Activated CD8-positive, alpha-beta T cell treated with anti-CD3 and anti-CD28 coated beads, Interleukin-2, amount 10 ng/mL, durations not matched to agents 7 days and 5 days (primary cell): ENCODE measurements at regions not wholly inside any gene's neighbourhood (a gene's known extent, or its start where the extent isn't known, plus 50 kb on each side); places are given as distances from the start of the nearest gene placed in this dataset.
"Not testable (repeated sequence)": the region's sequence is repeated elsewhere in the genome, so short reads cannot be mapped to it uniquely, and the experiment has no call there.

Source experiments
- ATAC-seq: fragments of 150-1000 bp; cut with Tn5 transposase; one replicate; pipeline ENCODE4 v1.10.0; 2021; ENCODE audit warnings: moderate library complexity
- CTCF ChIA-PET: fragments of 350-600 bp; sonication (Branson Sonifier 250); formaldehyde crosslinking; loops from one replicate; lab custom pipeline; 2021; ENCODE audit warnings: antibody characterized with exemption; lab: Charles Lee
- POLR2A ChIA-PET: fragments of 350-600 bp; sonication (Branson Sonifier 250); formaldehyde crosslinking; loops from one replicate; lab custom pipeline; 2021; ENCODE audit warnings: antibody characterized with exemption; lab: Charles Lee
- DNase-seq: peaks from one replicate; pipeline ENCODE4 v3.0.0-alpha.2; 2020
- H3K27ac Mint-ChIP-seq: one replicate; pipeline ENCODE4 v1.8.0; 2021; ENCODE audit warnings: mild to moderate bottlenecking, mixed read lengths
- H3K27me3 Mint-ChIP-seq: one replicate; pipeline ENCODE4 v1.8.0; 2021; ENCODE audit warnings: low read depth, mixed read lengths
- H3K36me3 Mint-ChIP-seq: one replicate; pipeline ENCODE4 v1.8.0; 2021; ENCODE audit warnings: low read depth, mixed read lengths
- H3K4me1 Mint-ChIP-seq: one replicate; pipeline ENCODE4 v1.8.0; 2021; ENCODE audit warnings: low read depth, mixed read lengths
- H3K4me3 Mint-ChIP-seq: one replicate; pipeline ENCODE4 v1.8.0; 2021; ENCODE audit warnings: mild to moderate bottlenecking, mixed read lengths
- H3K9me3 Mint-ChIP-seq: one replicate; pipeline ENCODE4 v1.8.0; 2022; ENCODE audit warnings: mixed read lengths; ENCODE audit not compliant: insufficient read depth

DNA sequence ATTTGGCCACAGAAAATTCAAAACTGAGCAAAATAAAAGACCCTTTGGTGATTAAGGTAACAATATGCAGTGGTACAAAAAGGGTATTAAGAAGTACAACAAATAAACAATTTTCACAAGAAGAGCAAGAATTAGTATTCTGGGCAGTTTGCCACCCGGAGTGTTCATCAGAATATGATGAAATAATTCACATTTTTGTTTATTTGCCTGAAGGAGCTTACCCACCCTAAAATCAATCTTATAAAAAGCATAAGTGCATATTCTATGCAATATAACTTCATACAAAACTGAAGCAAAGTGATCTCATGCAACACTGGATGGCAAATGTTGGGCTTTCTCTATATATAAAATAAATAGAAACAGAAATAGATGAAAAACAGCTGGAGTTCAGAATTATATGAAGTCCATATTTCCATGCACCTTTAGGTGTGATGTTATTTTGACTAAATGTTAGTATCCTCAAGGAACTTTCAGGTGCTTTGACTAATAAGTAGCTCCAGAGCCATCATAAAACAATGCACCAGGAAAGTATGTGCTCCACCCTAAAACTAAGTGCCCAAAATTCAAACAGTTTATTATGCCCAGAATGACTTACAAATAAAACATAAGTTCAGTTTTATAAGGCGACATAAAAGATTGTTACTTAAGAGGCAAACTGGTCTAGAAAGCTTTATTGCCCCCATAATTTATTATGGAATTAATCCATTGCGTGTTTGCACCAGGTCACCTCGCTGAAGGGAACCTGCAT lies 474.3 kb downstream of the SEMA3D start:
- Mint-ChIP-seq H3K4me1 (no peaks in the 10 kb centered on the region), H3K4me3 (no peak overlapping the region), H3K27me3 (no peaks in the 10 kb centered on the region), H3K36me3 (no peaks in the 10 kb centered on the region), H3K27ac (no peak overlapping the region), H3K9me3 (no peaks in the 10 kb centered on the region)
- ChIA-PET CTCF (no interaction called here), POLR2A (no interaction called here)
- DNase-seq = no peak
- no peak for ATAC-seq

DNA sequence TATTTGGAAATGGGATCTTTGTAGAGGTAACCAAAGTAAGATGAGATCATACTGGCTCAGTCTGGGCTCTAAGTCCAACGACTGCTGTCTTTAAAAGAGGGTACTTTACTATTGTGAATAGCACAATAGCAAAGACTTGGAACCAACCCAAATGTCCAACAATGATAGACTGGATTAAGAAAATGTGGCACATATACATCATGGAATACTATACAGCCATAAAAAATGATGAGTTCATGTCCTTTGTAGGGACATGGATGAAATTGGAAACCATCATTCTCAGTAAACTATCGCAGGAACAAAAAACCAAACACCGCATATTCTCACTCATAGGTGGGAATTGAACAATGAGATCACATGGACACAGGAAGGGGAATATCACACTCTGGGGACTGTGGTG lies 476.3 kb downstream of the SEMA3D start:
- not testable (repeated sequence) for H3K36me3 Mint-ChIP-seq, H3K9me3 Mint-ChIP-seq, H3K4me1 Mint-ChIP-seq

GRCh38 chr7:84705706-84706105 lies 481.1 kb downstream of the SEMA3D start:
- ChIA-PET CTCF (no interaction called here), POLR2A (no interaction called here)
- H3K27ac Mint-ChIP-seq = no peak overlapping the region
- H3K4me3 Mint-ChIP-seq = no peak overlapping the region
- H3K27me3 Mint-ChIP-seq = no peaks in the 10 kb centered on the region
- H3K36me3 Mint-ChIP-seq = no peaks in the 10 kb centered on the region
- no peaks in the 10 kb centered on the region for H3K4me1 Mint-ChIP-seq
- ATAC-seq (no peak), DNase-seq (no peak)
- no peaks in the 10 kb centered on the region for H3K9me3 Mint-ChIP-seq

More for the DNA sequence above, 476.3 kb downstream of the SEMA3D start:
- POLR2A ChIA-PET, H3K27me3 Mint-ChIP-seq, DNase-seq, H3K27ac Mint-ChIP-seq, ATAC-seq, CTCF ChIA-PET, H3K4me3 Mint-ChIP-seq: not testable (repeated sequence)

GRCh38 chr7:84705079-84705478 lies 481.8 kb downstream of the SEMA3D start:
- no peaks in the 10 kb centered on the region for H3K9me3 Mint-ChIP-seq
- no peaks in the 10 kb centered on the region for H3K36me3 Mint-ChIP-seq
- ChIA-PET POLR2A (no interaction called here), CTCF (no interaction called here)
- H3K27me3 Mint-ChIP-seq = no peaks in the 10 kb centered on the region
- ATAC-seq (no peak), DNase-seq (no peak)
- no peak overlapping the region for H3K4me3 Mint-ChIP-seq
- no peak overlapping the region for H3K27ac Mint-ChIP-seq
- no peaks in the 10 kb centered on the region for H3K4me1 Mint-ChIP-seq

DNA sequence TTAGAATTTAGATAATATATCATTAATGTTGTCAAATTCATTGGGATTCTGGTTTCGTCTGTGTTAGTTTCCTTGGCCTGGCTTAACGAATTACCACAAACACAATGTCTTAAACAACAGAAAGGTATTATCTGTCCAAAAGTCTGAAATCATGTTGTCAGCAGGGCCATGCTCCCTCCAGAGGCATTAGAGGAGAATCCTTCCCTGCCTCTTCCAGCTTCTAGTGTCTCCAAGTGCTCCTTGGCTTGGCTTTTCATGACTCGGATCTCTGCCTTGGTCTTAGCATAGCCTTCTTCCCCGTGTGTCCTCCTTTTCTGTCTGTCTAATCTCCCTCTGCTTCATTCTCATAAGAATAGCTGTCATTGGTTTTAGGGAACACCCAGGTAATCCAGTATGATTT lies 482.5 kb downstream of the SEMA3D start:
- ATAC-seq (no peak), DNase-seq (no peak)
- Mint-ChIP-seq H3K27me3 (no peaks in the 10 kb centered on the region), H3K4me1 (no peaks in the 10 kb centered on the region), H3K27ac (no peak overlapping the region), H3K9me3 (no peaks in the 10 kb centered on the region), H3K4me3 (no peak overlapping the region), H3K36me3 (no peaks in the 10 kb centered on the region)
- ChIA-PET CTCF (no interaction called here), POLR2A (no interaction called here)

DNA sequence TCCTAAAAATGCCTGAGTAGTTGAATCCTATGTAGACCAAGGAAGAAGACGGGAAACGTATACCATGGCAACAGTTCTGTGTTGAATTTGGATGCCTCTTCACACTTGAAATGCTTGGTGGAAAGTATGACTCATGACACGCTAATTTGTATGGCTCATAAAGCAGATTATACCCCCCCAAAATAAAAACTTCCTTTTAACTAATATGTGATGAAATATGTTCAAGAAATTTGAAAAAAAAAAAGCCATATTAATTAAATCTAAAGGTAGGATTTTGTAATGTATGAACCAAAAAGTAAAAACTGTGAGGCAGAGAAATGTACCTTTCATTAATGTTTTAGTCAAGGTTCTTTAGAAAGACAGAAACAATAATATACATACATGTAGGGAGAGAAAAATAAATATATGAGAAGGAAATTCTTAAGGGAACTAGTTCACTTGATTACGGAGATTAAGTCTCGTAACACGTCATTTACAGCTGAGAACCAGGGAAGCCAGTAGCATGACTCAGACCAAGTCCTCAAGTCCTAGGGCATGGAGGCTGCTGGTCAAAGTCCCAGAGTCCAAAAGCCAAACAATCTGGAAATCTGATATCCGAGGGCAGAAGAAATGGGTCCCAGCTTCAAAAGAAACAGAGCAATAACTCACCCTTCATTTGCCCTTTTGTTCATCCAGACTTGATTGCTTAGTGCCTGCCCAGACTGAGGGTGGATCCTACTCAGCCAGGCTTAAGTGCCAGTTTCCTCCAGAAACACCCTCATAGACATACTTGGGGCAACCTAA lies 485.1 kb downstream of the SEMA3D start:
- no peak overlapping the region for H3K27ac Mint-ChIP-seq
- CTCF ChIA-PET = no interaction called here
- H3K4me3 Mint-ChIP-seq = no peak overlapping the region
- no peaks in the 10 kb centered on the region for H3K36me3 Mint-ChIP-seq
- ATAC-seq = no peak
- no peaks in the 10 kb centered on the region for H3K9me3 Mint-ChIP-seq
- no peaks in the 10 kb centered on the region for H3K27me3 Mint-ChIP-seq
- POLR2A ChIA-PET = no interaction called here
- H3K4me1 Mint-ChIP-seq = no peaks in the 10 kb centered on the region
- no peak for DNase-seq

GRCh38 chr7:84700563-84701370 lies 486.1 kb downstream of the SEMA3D start:
- H3K36me3 Mint-ChIP-seq = no peaks in the 10 kb centered on the region
- no peaks in the 10 kb centered on the region for H3K4me1 Mint-ChIP-seq
- no peaks in the 10 kb centered on the region for H3K9me3 Mint-ChIP-seq
- no peak overlapping the region for H3K27ac Mint-ChIP-seq
- DNase-seq (no peak), ATAC-seq (no peak)
- ChIA-PET POLR2A (no interaction called here), CTCF (no interaction called here)
- H3K27me3 Mint-ChIP-seq = no peaks in the 10 kb centered on the region
- H3K4me3 Mint-ChIP-seq = no peak overlapping the region

DNA sequence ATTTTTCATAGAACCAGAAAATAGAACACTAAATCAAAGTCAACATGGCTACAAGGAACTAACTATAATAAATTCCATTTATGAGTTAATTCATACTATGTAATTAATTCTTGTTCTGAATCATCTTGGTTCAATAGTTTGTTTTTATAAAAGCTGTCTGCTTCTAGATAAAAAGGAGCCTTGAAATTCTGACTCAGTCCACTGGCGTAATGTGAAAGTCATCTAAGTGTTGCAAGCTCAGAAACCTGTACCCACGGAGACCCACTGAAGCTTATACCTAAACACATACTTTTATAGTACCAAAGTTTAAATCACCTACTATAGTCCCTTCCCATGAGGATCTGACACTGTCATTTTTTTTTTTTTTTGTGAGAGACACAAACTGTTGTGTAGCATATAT lies 489.4 kb downstream of the SEMA3D start:
- Mint-ChIP-seq H3K4me1 (no peaks in the 10 kb centered on the region), H3K4me3 (no peak overlapping the region), H3K9me3 (no peaks in the 10 kb centered on the region), H3K27ac (no peak overlapping the region), H3K27me3 (no peaks in the 10 kb centered on the region), H3K36me3 (no peaks in the 10 kb centered on the region)
- no peak for ATAC-seq
- ChIA-PET CTCF (no interaction called here), POLR2A (no interaction called here)
- DNase-seq = no peak

DNA sequence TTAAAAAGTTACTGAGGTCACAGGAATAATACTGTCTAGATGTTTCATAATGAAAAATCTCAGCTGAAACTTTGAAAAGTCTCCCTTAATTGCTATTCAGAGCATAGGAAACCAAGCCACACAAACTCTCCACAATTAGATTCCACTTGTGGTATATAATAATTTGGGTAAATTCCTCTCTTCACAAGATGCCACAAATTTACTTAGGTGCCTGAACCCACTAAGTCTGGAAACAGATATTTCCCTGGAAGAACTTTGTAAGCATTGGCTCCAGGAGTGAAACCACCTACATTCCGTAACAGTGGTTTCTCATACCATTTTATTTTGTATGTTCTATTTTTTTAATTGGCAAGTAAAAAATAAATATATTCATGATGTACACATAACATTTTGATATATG lies 493.4 kb downstream of the SEMA3D start:
- ATAC-seq (no peak), DNase-seq (no peak)
- no peaks in the 10 kb centered on the region for H3K4me1 Mint-ChIP-seq
- no peaks in the 10 kb centered on the region for H3K27me3 Mint-ChIP-seq
- no peaks in the 10 kb centered on the region for H3K36me3 Mint-ChIP-seq
- ChIA-PET POLR2A (no interaction called here), CTCF (no interaction called here)
- H3K4me3 Mint-ChIP-seq = no peak overlapping the region
- no peaks in the 10 kb centered on the region for H3K9me3 Mint-ChIP-seq
- no peak overlapping the region for H3K27ac Mint-ChIP-seq

DNA sequence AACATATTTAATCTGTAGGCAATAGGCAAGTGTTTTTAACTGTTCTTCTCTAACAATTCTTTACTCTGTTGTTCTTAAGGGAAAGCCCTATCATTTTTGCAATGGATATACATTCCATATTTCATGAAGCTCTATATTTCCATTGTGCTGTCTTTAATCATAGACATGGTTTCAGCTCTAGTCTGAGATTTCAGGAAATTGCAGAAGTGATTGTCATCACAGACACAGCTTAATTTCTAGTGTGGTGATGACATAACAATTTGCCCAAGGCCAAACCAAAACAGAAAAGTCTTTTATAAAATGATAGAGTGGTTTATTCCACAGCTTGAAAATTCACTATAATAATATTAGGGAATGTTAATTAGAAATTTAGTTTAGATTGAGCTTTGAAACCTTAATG lies 494.1 kb upstream of the SEMA3A start:
- no peaks in the 10 kb centered on the region for H3K9me3 Mint-ChIP-seq
- no peak overlapping the region for H3K27ac Mint-ChIP-seq
- no peaks in the 10 kb centered on the region for H3K36me3 Mint-ChIP-seq
- CTCF ChIA-PET = no interaction called here
- no peak overlapping the region for H3K4me3 Mint-ChIP-seq
- no peaks in the 10 kb centered on the region for H3K4me1 Mint-ChIP-seq
- POLR2A ChIA-PET = no interaction called here
- ATAC-seq = no peak
- no peak for DNase-seq
- H3K27me3 Mint-ChIP-seq = no peaks in the 10 kb centered on the region

DNA sequence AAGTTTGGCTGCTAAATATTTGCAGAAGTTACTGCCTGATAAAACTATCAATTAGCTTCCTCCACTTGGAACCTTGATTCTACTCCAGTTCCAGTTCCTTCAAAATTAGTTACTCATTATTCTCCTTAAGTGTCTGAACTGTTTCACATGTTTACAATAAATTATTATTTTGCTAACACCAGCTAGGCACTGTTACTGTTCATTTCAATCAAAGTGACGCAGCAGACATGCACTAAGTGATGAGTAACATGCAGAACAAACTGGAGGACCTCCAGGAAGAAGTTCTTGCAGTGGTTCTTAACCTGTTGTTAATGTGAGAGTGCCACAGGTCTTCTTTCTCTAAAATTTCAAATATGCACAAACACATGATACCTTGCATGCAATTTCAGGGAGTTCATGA lies 491.8 kb upstream of the SEMA3A start:
- POLR2A ChIA-PET = no interaction called here
- Mint-ChIP-seq H3K27me3 (no peaks in the 10 kb centered on the region), H3K9me3 (no peaks in the 10 kb centered on the region), H3K27ac (no peak overlapping the region), H3K36me3 (no peaks in the 10 kb centered on the region), H3K4me1 (no peaks in the 10 kb centered on the region), H3K4me3 (no peak overlapping the region)
- CTCF ChIA-PET = no interaction called here
- DNase-seq (no peak), ATAC-seq (no peak)

- H3K4me1 Mint-ChIP-seq = no peaks in the 10 kb centered on the region
- no peak for ATAC-seq
- H3K27ac Mint-ChIP-seq = no peak overlapping the region
- ChIA-PET POLR2A (no interaction called here), CTCF (no interaction called here)
- no peaks in the 10 kb centered on the region for H3K27me3 Mint-ChIP-seq
- no peak for DNase-seq
- no peaks in the 10 kb centered on the region for H3K36me3 Mint-ChIP-seq
- no peak overlapping the region for H3K4me3 Mint-ChIP-seq
- no peaks in the 10 kb centered on the region for H3K9me3 Mint-ChIP-seq
Observed at GRCh38 chr7:84684836-84685480, 490.4 kb upstream of the SEMA3A start.
